RWPE2 (cell line): ENCODE measurements at regions not wholly inside any gene's neighbourhood (a gene's known extent, or its start where the extent isn't known, plus 50 kb on each side); places are given as distances from the start of the nearest gene placed in this dataset.

Experiments used
- ATAC-seq: fragments of 200-7000 bp; cut with Tn5 transposase; 3 replicates; pipeline ENCODE4 v1.9.1; 2021; ENCODE audit warnings: low read depth
- DNase-seq: peaks from one replicate; pipeline ENCODE4 v3.0.0-alpha.2; 2020; ENCODE audit warnings: low spot score
- H3K27ac ChIP-seq: fragments of 450-650 bp; 2 replicates; pipeline ENCODE4 v1.5.1; 2017; ENCODE audit warnings: mild to moderate bottlenecking; ENCODE audit not compliant: poor library complexity, severe bottlenecking
- H3K27me3 ChIP-seq: fragments of 250-450 bp; sonication (Bioruptor Pico); 2 replicates; pipeline ENCODE4 v1.5.1; 2021; ENCODE audit warnings: mild to moderate bottlenecking, moderate library complexity; ENCODE audit not compliant: insufficient read depth, poor library complexity, severe bottlenecking
- H3K36me3 ChIP-seq: fragments of 250-450 bp; sonication (Bioruptor Pico); 2 replicates; pipeline ENCODE4 v1.5.1; 2020; ENCODE audit warnings: low read depth, mild to moderate bottlenecking, moderate library complexity
- H3K4me1 ChIP-seq: fragments of 250-450 bp; sonication (Bioruptor Pico); 2 replicates; pipeline ENCODE4 v1.5.1; 2021; ENCODE audit warnings: mild to moderate bottlenecking, moderate library complexity; ENCODE audit not compliant: insufficient read depth, poor library complexity, severe bottlenecking
- H3K4me3 ChIP-seq: fragments of 250-450 bp; sonication (Bioruptor Pico); 2 replicates; pipeline ENCODE4 v1.5.1; 2021; ENCODE audit warnings: mild to moderate bottlenecking, moderate library complexity; ENCODE audit not compliant: severe bottlenecking
- H3K9me3 ChIP-seq: fragments of 250-450 bp; sonication (Bioruptor Pico); 2 replicates; pipeline ENCODE4 v1.5.1; 2021; ENCODE audit warnings: mild to moderate bottlenecking, moderate library complexity; ENCODE audit not compliant: severe bottlenecking
- CTCF ChIP-seq: fragments of 450-650 bp; IDR thresholded peaks from one replicate; pipeline ENCODE4 v1.5.1; 2017; ENCODE audit warnings: mild to moderate bottlenecking, moderate library complexity; ENCODE audit not compliant: poor library complexity, severe bottlenecking

DNA sequence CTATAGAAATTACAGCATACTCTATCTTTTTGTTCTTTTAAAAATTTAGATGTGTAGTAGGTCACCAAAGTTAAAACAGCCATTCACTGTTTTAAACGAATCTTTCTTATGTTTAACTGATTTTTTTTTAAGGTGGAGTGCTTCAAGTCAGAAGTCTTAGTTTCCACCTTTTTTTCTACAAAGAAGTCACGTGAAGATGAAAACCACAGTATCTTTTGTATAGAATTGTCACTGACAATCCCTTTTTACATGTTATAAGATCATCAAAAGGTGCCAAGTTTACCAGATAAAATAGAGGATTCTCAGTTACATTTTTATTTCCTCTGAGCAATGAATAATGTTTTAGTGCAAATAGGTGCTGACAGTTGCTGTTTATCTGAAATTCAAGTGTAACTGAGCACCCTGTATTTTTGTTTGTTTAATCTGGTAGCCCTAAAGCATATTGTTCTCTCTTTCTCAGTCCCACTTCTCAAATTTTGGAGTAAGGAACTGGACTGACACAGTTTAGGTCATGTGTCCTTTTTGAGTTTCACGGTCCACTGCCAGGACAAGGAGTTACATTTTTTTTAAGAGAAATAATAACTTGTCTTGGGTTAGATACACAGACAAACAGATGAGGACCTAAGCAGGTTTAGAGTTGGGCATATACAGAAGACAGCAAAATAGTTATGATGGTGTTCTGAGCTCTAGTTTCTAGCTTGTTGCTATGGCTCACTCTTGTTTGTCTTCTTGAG is 233.2 kb upstream of the MBL2 start:
- no peaks in the 10 kb centered on the region for H3K36me3 ChIP-seq
- H3K4me1 ChIP-seq = no peaks in the 10 kb centered on the region
- no peak for TF ChIP-seq CTCF
- H3K27ac ChIP-seq = no peak overlapping the region
- H3K27me3 ChIP-seq = no peaks in the 10 kb centered on the region
- ATAC-seq = no peak
- no peak for DNase-seq
- H3K4me3 ChIP-seq = no peak overlapping the region
- no peaks in the 10 kb centered on the region for H3K9me3 ChIP-seq

DNA sequence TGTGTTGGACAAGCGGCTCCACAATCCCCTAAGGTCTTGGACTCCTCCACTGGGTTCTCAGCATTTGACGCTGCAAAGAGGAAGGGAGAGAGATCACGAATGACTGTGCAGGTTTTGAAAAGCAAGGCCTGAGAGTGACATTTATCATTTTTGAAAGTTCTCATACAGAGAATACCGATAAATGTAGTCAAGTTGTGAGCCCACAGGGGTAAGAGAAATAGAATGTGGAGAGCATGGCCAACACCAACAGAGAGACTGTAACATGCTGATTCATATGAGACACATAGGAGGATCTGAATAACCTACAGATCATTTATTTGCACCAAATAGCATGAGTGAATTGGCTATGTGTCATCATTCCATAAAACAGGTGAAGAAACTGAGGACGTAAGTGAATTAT is 230.5 kb upstream of the MBL2 start:
- ATAC-seq (no peak; the same call in 2 of the 3 replicates), DNase-seq (no peak)
- no peaks in the 10 kb centered on the region for H3K4me1 ChIP-seq
- H3K9me3 ChIP-seq = no peaks in the 10 kb centered on the region
- no peak overlapping the region for H3K27ac ChIP-seq
- H3K27me3 ChIP-seq = no peaks in the 10 kb centered on the region
- TF ChIP-seq CTCF = no peak
- H3K4me3 ChIP-seq = no peak overlapping the region
- H3K36me3 ChIP-seq = no peaks in the 10 kb centered on the region

DNA sequence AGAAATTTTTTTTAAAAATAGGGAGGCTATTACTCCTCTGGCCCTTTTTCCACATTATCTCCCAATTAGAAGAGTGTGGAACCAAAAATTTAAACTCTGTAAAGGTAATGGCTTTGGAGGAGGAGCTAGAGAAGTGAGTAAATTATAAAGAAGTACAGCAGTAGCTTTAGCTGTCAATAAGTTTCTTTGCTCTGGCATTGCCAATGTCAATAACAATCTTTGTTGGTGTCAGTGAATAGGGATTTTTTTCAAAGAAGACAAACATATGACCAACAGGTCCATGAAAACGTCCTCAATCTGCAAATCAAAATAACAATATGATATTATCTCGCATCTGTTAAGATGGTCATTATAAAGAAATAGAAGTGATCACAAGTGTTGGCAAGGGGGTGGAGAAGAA is 227.1 kb upstream of the MBL2 start:
- H3K27ac ChIP-seq = no peak overlapping the region
- no peaks in the 10 kb centered on the region for H3K27me3 ChIP-seq
- no peaks in the 10 kb centered on the region for H3K4me1 ChIP-seq
- no peak for TF ChIP-seq CTCF
- no peak overlapping the region for H3K4me3 ChIP-seq
- no peaks in the 10 kb centered on the region for H3K9me3 ChIP-seq
- no peak for ATAC-seq
- no peak for DNase-seq
- no peaks in the 10 kb centered on the region for H3K36me3 ChIP-seq

GRCh38 chr10:52999258-52999657 is 226.7 kb upstream of the MBL2 start:
- no peak overlapping the region for H3K4me3 ChIP-seq
- no peaks in the 10 kb centered on the region for H3K4me1 ChIP-seq
- no peaks in the 10 kb centered on the region for H3K27me3 ChIP-seq
- no peak for DNase-seq
- no peaks in the 10 kb centered on the region for H3K9me3 ChIP-seq
- no peak overlapping the region for H3K27ac ChIP-seq
- ATAC-seq = no peak
- no peaks in the 10 kb centered on the region for H3K36me3 ChIP-seq
- TF ChIP-seq CTCF = no peak

GRCh38 chr10:52997007-52997406 is 224.4 kb upstream of the MBL2 start:
- ATAC-seq (no peak), DNase-seq (no peak)
- no peak overlapping the region for H3K4me3 ChIP-seq
- H3K27ac ChIP-seq = no peak overlapping the region
- no peak for TF ChIP-seq CTCF
- H3K9me3 ChIP-seq = no peaks in the 10 kb centered on the region
- no peaks in the 10 kb centered on the region for H3K4me1 ChIP-seq
- H3K27me3 ChIP-seq = no peaks in the 10 kb centered on the region
- H3K36me3 ChIP-seq = no peaks in the 10 kb centered on the region
